ENCODE measurements at regions not wholly inside any gene's neighbourhood (a gene's known extent, or its start where the extent isn't known, plus 50 kb on each side); places are given as distances from the start of the nearest gene placed in this dataset.

- no peak for TF ChIP-seq CTCF (IDR thresholded peaks at IDR 0.05; ENCODE audit: insufficient read depth in 1 of 2, low read depth in 1 of 2, low read length in 1 of 2, severe bottlenecking in 1 of 2, unreplicated experiment in 1 of 2)
- no peak for DNase-seq
- ChIA-PET POLR2A (no interaction called here), CTCF (no interaction called here)
- BruUV-seq (replicated peaks): no TSS peak
- Mint-ChIP-seq H3K9me3 (ENCODE audit: unreplicated experiment) (no peaks in the 10 kb centered on the region), H3K27ac (ENCODE audit: unreplicated experiment) (no peak overlapping the region), H3K27me3 (ENCODE audit: insufficient read depth, unreplicated experiment) (peaks cover 3% of the 10 kb centered on the region), H3K4me3 (ENCODE audit: unreplicated experiment) (no peak overlapping the region), H3K4me1 (ENCODE audit: low read depth, unreplicated experiment) (no peaks in the 10 kb centered on the region), H3K36me3 (ENCODE audit: insufficient read depth, unreplicated experiment) (no peaks in the 10 kb centered on the region)
- no peak overlapping the region for H3K4me3 ChIP-seq (ENCODE audit: low read depth, low read length)
- H3K9me3 ChIP-seq: no peaks in the 10 kb centered on the region
- H3K4me1 ChIP-seq: no peaks in the 10 kb centered on the region
- intact Hi-C loops (cut with micrococcal nuclease; ENCODE audit: unreplicated experiment): no loop called here
- no peaks in the 10 kb centered on the region for H3K27me3 ChIP-seq (replicated peaks; ENCODE audit: control insufficient read depth, insufficient read depth, low read length)
- H3K36me3 ChIP-seq (ENCODE audit: control insufficient read depth, insufficient read depth, low read length): no peaks in the 10 kb centered on the region
These were observed 80.9 kb upstream of the TMEFF2 start for GRCh38 chr2:192275632-192276031.

- no TSS peak for BruUV-seq (replicated peaks)
- TF ChIP-seq CTCF (IDR thresholded peaks at IDR 0.05; ENCODE audit: insufficient read depth in 1 of 2, low read depth in 1 of 2, low read length in 1 of 2, severe bottlenecking in 1 of 2, unreplicated experiment in 1 of 2): no peak
- H3K27me3 Mint-ChIP-seq (ENCODE audit: insufficient read depth, unreplicated experiment): no peaks in the 10 kb centered on the region
- no peak for DNase-seq
- H3K9me3 Mint-ChIP-seq (ENCODE audit: unreplicated experiment): no peaks in the 10 kb centered on the region
- H3K4me1 Mint-ChIP-seq (ENCODE audit: low read depth, unreplicated experiment): no peaks in the 10 kb centered on the region
- no peaks in the 10 kb centered on the region for H3K36me3 ChIP-seq (ENCODE audit: control insufficient read depth, insufficient read depth, low read length)
- no peaks in the 10 kb centered on the region for H3K36me3 Mint-ChIP-seq (ENCODE audit: insufficient read depth, unreplicated experiment)
- H3K27me3 ChIP-seq (replicated peaks; ENCODE audit: control insufficient read depth, insufficient read depth, low read length): no peaks in the 10 kb centered on the region
- CTCF ChIA-PET: no interaction called here
- no peaks in the 10 kb centered on the region for H3K4me1 ChIP-seq
- intact Hi-C loops (cut with micrococcal nuclease; ENCODE audit: unreplicated experiment): no loop called here
- no peak overlapping the region for H3K4me3 Mint-ChIP-seq (ENCODE audit: unreplicated experiment)
- POLR2A ChIA-PET: no interaction called here
- H3K9me3 ChIP-seq: no peaks in the 10 kb centered on the region
- H3K4me3 ChIP-seq (ENCODE audit: low read depth, low read length): no peak overlapping the region
- H3K27ac Mint-ChIP-seq (ENCODE audit: unreplicated experiment): no peak overlapping the region
These were observed 72.8 kb upstream of the TMEFF2 start for GRCh38 chr2:192267484-192267883.

- H3K27ac Mint-ChIP-seq (ENCODE audit: unreplicated experiment): no peak overlapping the region
- BruUV-seq (replicated peaks): no TSS peak
- H3K4me1 Mint-ChIP-seq (ENCODE audit: low read depth, unreplicated experiment): no peaks in the 10 kb centered on the region
- Histone ChIP-seq H3K4me1 (no peaks in the 10 kb centered on the region), H3K4me3 (ENCODE audit: low read depth, low read length) (no peak overlapping the region), H3K36me3 (ENCODE audit: control insufficient read depth, insufficient read depth, low read length) (no peaks in the 10 kb centered on the region), H3K27me3 (replicated peaks; ENCODE audit: control insufficient read depth, insufficient read depth, low read length) (no peaks in the 10 kb centered on the region), H3K9me3 (no peaks in the 10 kb centered on the region)
- no peaks in the 10 kb centered on the region for H3K27me3 Mint-ChIP-seq (ENCODE audit: insufficient read depth, unreplicated experiment)
- H3K9me3 Mint-ChIP-seq (ENCODE audit: unreplicated experiment): no peaks in the 10 kb centered on the region
- TF ChIP-seq CTCF (IDR thresholded peaks at IDR 0.05; ENCODE audit: insufficient read depth in 1 of 2, low read depth in 1 of 2, low read length in 1 of 2, severe bottlenecking in 1 of 2, unreplicated experiment in 1 of 2): no peak
- no peaks in the 10 kb centered on the region for H3K36me3 Mint-ChIP-seq (ENCODE audit: insufficient read depth, unreplicated experiment)
- DNase-seq: no peak
- H3K4me3 Mint-ChIP-seq (ENCODE audit: unreplicated experiment): no peak overlapping the region
- ChIA-PET POLR2A (no interaction called here), CTCF (no interaction called here)
- intact Hi-C loops (cut with micrococcal nuclease; ENCODE audit: unreplicated experiment): no loop called here
These were observed 71.0 kb upstream of the TMEFF2 start for GRCh38 chr2:192265751-192266150.
